SK-N-SH (cell line): ENCODE measurements at regions not wholly inside any gene's neighbourhood (a gene's known extent, or its start where the extent isn't known, plus 50 kb on each side); places are given as distances from the start of the nearest gene placed in this dataset.

Experiments used
- CTCF ChIA-PET: fragments of 300-600, 350-600 bp; formaldehyde crosslinking; extraction: SDS; loops from one replicate; lab custom pipeline; 2021; lab: Yijun Ruan, JAX
- POLR2A ChIA-PET: fragments of 350-600 bp; sonication (Branson Sonifier 250); formaldehyde crosslinking; extraction: SDS; loops from one replicate; lab custom pipeline; 2020; ENCODE audit warnings: antibody characterized with exemption, inconsistent platforms; lab: Yijun Ruan, JAX
- DNase-seq: peaks from one replicate; pipeline ENCODE4 v3.0.0; 2012
- H2AFZ ChIP-seq: fragments of 200-600 bp; sonication (generic); 2 replicates; pipeline ENCODE4 v1.8.1; 2016; ENCODE audit warnings: antibody characterized with exemption, mild to moderate bottlenecking, low read depth
- H3F3A ChIP-seq: fragments of 200-600 bp; sonication (generic); replicated peaks from 2 replicates; pipeline ENCODE3; 2016; ENCODE audit warnings: antibody characterized with exemption, mild to moderate bottlenecking; ENCODE audit not compliant: insufficient read depth
- H3K27ac ChIP-seq, 2 experiments: fragments of 200-500 bp in 1 of 2; fragments of 200-600 bp in 1 of 2; sonication (Bioruptor generic) in 1 of 2; sonication (generic), shearing (Covaris generic) in 1 of 2; 2 replicates each; pipeline versions ENCODE4 v1.5.1 to v1.6.1; 2014 to 2016; ENCODE audit warnings: low read depth in 2 of 2, inconsistent platforms in 1 of 2, low read length in 1 of 2, mild to moderate bottlenecking in 1 of 2, mixed read lengths in 1 of 2
- H3K27me3 ChIP-seq: fragments of 200-600 bp; sonication (generic), shearing (Covaris generic); 2 replicates; pipeline ENCODE4 v1.6.1; 2016; ENCODE audit warnings: mixed run types; ENCODE audit not compliant: insufficient read depth
- H3K36me3 ChIP-seq, 2 experiments: fragments of 200-500 bp in 1 of 2; fragments of 200-600 bp in 1 of 2; sonication (Bioruptor generic) in 1 of 2; sonication (generic) in 1 of 2; replicated peaks in 1 of 2; 2 replicates each; pipeline versions ENCODE3 to v1.5.1; 2014 to 2016; ENCODE audit warnings: low read length in 1 of 2, mild to moderate bottlenecking in 1 of 2; ENCODE audit not compliant: insufficient read depth in 2 of 2, control insufficient read depth in 1 of 2
- H3K4me1 ChIP-seq, 2 experiments: fragments of 200-500 bp in 1 of 2; fragments of 200-600 bp in 1 of 2; sonication (Bioruptor generic) in 1 of 2; sonication (generic), shearing (Covaris generic) in 1 of 2; 2 replicates each; pipeline versions ENCODE4 v1.5.1 to v1.6.1; 2014 to 2016; ENCODE audit warnings: low read depth in 1 of 2, low read length in 1 of 2, mixed run types in 1 of 2; ENCODE audit not compliant: insufficient read depth in 2 of 2, control insufficient read depth in 1 of 2
- H3K4me2 ChIP-seq: fragments of 200-600 bp; sonication (generic), shearing (Covaris generic); 2 replicates; pipeline ENCODE4 v1.6.1; 2017; ENCODE audit warnings: mixed run types
- H3K4me3 ChIP-seq, 2 experiments: fragments of 200-500 bp in 1 of 2; fragments of 200-600 bp in 1 of 2; sonication (Bioruptor generic) in 1 of 2; sonication (generic), shearing (Covaris generic) in 1 of 2; 2 replicates each; pipeline versions ENCODE4 v1.5.1 to v1.8.1; 2014 to 2016; ENCODE audit warnings: low read depth in 2 of 2, inconsistent platforms in 1 of 2, low read length in 1 of 2, mild to moderate bottlenecking in 1 of 2, mixed read lengths in 1 of 2, moderate library complexity in 1 of 2
- H3K79me2 ChIP-seq: fragments of 200-600 bp; sonication (generic); 2 replicates; pipeline ENCODE4 v1.8.1; 2017; ENCODE audit warnings: mild to moderate bottlenecking; ENCODE audit not compliant: insufficient read depth
- H3K9ac ChIP-seq: fragments of 200-600 bp; sonication (generic); 2 replicates; pipeline ENCODE4 v1.6.1; 2017; ENCODE audit warnings: mixed run types
- H3K9me2 ChIP-seq: fragments of 200-600 bp; sonication (generic); 2 replicates; pipeline ENCODE4 v1.6.1; 2017; ENCODE audit warnings: mixed run types
- H3K9me3 ChIP-seq: fragments of 200-600 bp; sonication (generic); 2 replicates; pipeline ENCODE4 v1.6.1; 2017; ENCODE audit warnings: mixed run types, mild to moderate bottlenecking, moderate library complexity
- H4K20me1 ChIP-seq: fragments of 200-600 bp; sonication (generic); 2 replicates; pipeline ENCODE4 v1.6.1; 2017; ENCODE audit warnings: mild to moderate bottlenecking, mixed run types; ENCODE audit not compliant: insufficient read depth
- EZH2phosphoT487 ChIP-seq: fragments of 200-600 bp; sonication (generic); IDR thresholded peaks from 2 replicates; pipeline ENCODE4 v1.6.1; 2017; ENCODE audit warnings: low read depth, mixed run types, mild to moderate bottlenecking, antibody characterized with exemption, moderate library complexity, borderline replicate concordance
- FOXM1 ChIP-seq: IDR thresholded peaks from 2 replicates; pipeline ENCODE4 v1.4.0; 2012; ENCODE audit warnings: low read depth, mild to moderate bottlenecking
- GATA2 ChIP-seq: sonication (generic); formaldehyde crosslinking; IDR thresholded peaks from 2 replicates; pipeline ENCODE4 v1.5.0; 2020; ENCODE audit warnings: mild to moderate bottlenecking, missing genetic modification reagents
- RXRA ChIP-seq: IDR thresholded peaks from 2 replicates; pipeline ENCODE4 v1.4.0; 2012; ENCODE audit warnings: low read depth, mild to moderate bottlenecking, borderline replicate concordance
- TEAD4 ChIP-seq: IDR thresholded peaks from 2 replicates; pipeline ENCODE4 v1.4.0; 2012; ENCODE audit warnings: mild to moderate bottlenecking, borderline replicate concordance; ENCODE audit not compliant: insufficient read depth
- YY1 ChIP-seq: IDR thresholded peaks from 2 replicates; pipeline ENCODE4 v1.4.0; 2012; ENCODE audit warnings: low read depth, mild to moderate bottlenecking
- WGBS: methylation state at CpG from one replicate; pipeline ENCODE4 v1.1.6; 2017; ENCODE audit warnings: low lambda C conversion rate; 5-methylcytosine and 5-hydroxymethylcytosine counted together
- TF ChIP-seq, protein P1 (sequence below): fragments of 150-350 bp; IDR thresholded peaks from 2 replicates; pipeline ENCODE4 v1.6.1; 2016; ENCODE audit warnings: mild to moderate bottlenecking, low read depth, low read length
- TF ChIP-seq, protein P2 (sequence below): fragments of 200-600 bp; sonication (generic); IDR thresholded peaks from 2 replicates; pipeline ENCODE4 v1.6.1; 2017; ENCODE audit warnings: antibody characterized with exemption, mild to moderate bottlenecking, moderate library complexity
- TF ChIP-seq, protein P3 (sequence below): IDR thresholded peaks from 2 replicates; pipeline ENCODE4 v1.6.1; 2012; ENCODE audit warnings: mild to moderate bottlenecking, low read depth, low read length, moderate library complexity
- TF ChIP-seq, protein P4 (sequence below): IDR thresholded peaks from 2 replicates; pipeline ENCODE4; 2012

DNA sequence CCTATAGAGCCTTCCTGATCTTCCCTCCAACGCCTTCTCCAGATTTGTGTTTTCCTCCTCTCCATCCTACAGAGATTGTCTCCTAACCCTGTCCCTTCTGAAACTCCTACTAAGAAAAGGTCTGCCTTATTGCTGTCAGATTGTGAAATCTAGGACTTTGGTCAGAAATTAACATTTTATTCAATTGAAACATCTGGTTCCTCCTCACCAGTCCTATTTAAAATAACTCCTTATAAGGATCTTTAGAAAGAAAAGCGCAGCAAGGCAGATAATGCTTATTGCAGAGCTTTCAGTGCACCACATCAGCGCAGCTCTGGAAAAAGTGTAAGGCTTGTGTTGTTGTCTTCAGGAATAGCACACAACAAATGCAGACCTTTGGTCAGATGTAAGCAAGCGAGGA is 477.8 kb upstream of the CHST9 start:
- no peaks in the 10 kb centered on the region for H3K36me3 ChIP-seq
- H3K9me2 ChIP-seq, result no peaks in the 10 kb centered on the region
- POLR2A ChIA-PET, result no interaction called here
- no peak for TF ChIP-seq GATA2 (CRISPR knock-in tag)
- TF ChIP-seq YY1, result no peak
- TF ChIP-seq, all 33 proteins: peak for 0
- no peaks in the 10 kb centered on the region for H4K20me1 ChIP-seq
- WGBS, result 66% methylated on average over 4 of the region's 4 CpGs
- no peaks in the 10 kb centered on the region for H3F3A ChIP-seq
- no peaks in the 10 kb centered on the region for H3K27me3 ChIP-seq
- no peaks in the 10 kb centered on the region for H3K9me3 ChIP-seq
- H3K79me2 ChIP-seq, result no peaks in the 10 kb centered on the region
- no peak overlapping the region for H3K4me2 ChIP-seq
- CTCF ChIA-PET, result no interaction called here
- H3K4me3 ChIP-seq, result no peak overlapping the region
- H3K27ac ChIP-seq, result no peak overlapping the region
- H2AFZ ChIP-seq, result no peak overlapping the region
- no peaks in the 10 kb centered on the region for H3K4me1 ChIP-seq
- no peak for DNase-seq
- H3K9ac ChIP-seq, result no peak overlapping the region

DNA sequence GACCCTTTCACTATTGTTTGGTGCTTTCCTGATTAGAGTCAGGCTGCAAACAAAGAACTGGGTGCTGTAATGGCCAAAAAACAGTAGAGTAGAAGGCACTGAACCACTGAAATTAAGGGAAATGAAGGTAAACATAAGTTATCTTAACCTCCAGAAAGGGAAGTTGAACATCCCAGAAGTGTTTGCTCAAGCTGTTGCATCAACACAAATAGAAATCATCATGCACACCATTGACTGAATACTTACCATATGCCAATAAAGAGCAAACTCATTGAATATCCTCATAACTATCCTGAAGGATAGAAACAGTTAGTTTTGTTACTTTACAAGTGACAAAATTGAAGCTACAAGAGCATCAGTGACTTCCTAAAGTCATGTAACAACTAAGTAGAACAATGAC is 477.4 kb upstream of the CHST9 start:
- TF ChIP-seq RXRA (no peak), TEAD4 (no peak), FOXM1 (no peak), EZH2phosphoT487 (no peak)
- TF ChIP-seq, protein P1, sequence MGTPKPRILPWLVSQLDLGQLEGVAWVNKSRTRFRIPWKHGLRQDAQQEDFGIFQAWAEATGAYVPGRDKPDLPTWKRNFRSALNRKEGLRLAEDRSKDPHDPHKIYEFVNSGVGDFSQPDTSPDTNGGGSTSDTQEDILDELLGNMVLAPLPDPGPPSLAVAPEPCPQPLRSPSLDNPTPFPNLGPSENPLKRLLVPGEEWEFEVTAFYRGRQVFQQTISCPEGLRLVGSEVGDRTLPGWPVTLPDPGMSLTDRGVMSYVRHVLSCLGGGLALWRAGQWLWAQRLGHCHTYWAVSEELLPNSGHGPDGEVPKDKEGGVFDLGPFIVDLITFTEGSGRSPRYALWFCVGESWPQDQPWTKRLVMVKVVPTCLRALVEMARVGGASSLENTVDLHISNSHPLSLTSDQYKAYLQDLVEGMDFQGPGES, result no peak
- TF ChIP-seq, protein P2, sequence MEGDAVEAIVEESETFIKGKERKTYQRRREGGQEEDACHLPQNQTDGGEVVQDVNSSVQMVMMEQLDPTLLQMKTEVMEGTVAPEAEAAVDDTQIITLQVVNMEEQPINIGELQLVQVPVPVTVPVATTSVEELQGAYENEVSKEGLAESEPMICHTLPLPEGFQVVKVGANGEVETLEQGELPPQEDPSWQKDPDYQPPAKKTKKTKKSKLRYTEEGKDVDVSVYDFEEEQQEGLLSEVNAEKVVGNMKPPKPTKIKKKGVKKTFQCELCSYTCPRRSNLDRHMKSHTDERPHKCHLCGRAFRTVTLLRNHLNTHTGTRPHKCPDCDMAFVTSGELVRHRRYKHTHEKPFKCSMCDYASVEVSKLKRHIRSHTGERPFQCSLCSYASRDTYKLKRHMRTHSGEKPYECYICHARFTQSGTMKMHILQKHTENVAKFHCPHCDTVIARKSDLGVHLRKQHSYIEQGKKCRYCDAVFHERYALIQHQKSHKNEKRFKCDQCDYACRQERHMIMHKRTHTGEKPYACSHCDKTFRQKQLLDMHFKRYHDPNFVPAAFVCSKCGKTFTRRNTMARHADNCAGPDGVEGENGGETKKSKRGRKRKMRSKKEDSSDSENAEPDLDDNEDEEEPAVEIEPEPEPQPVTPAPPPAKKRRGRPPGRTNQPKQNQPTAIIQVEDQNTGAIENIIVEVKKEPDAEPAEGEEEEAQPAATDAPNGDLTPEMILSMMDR, result no peak
- TF ChIP-seq, protein P3, sequence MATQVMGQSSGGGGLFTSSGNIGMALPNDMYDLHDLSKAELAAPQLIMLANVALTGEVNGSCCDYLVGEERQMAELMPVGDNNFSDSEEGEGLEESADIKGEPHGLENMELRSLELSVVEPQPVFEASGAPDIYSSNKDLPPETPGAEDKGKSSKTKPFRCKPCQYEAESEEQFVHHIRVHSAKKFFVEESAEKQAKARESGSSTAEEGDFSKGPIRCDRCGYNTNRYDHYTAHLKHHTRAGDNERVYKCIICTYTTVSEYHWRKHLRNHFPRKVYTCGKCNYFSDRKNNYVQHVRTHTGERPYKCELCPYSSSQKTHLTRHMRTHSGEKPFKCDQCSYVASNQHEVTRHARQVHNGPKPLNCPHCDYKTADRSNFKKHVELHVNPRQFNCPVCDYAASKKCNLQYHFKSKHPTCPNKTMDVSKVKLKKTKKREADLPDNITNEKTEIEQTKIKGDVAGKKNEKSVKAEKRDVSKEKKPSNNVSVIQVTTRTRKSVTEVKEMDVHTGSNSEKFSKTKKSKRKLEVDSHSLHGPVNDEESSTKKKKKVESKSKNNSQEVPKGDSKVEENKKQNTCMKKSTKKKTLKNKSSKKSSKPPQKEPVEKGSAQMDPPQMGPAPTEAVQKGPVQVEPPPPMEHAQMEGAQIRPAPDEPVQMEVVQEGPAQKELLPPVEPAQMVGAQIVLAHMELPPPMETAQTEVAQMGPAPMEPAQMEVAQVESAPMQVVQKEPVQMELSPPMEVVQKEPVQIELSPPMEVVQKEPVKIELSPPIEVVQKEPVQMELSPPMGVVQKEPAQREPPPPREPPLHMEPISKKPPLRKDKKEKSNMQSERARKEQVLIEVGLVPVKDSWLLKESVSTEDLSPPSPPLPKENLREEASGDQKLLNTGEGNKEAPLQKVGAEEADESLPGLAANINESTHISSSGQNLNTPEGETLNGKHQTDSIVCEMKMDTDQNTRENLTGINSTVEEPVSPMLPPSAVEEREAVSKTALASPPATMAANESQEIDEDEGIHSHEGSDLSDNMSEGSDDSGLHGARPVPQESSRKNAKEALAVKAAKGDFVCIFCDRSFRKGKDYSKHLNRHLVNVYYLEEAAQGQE, result no peak
- TF ChIP-seq, protein P4, sequence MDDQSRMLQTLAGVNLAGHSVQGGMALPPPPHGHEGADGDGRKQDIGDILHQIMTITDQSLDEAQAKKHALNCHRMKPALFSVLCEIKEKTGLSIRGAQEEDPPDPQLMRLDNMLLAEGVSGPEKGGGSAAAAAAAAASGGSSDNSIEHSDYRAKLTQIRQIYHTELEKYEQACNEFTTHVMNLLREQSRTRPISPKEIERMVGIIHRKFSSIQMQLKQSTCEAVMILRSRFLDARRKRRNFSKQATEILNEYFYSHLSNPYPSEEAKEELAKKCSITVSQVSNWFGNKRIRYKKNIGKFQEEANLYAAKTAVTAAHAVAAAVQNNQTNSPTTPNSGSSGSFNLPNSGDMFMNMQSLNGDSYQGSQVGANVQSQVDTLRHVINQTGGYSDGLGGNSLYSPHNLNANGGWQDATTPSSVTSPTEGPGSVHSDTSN, result no peak
- Histone ChIP-seq H3K9me2 (no peaks in the 10 kb centered on the region), H3K79me2 (no peaks in the 10 kb centered on the region), H4K20me1 (no peaks in the 10 kb centered on the region), H3K4me1 (no peaks in the 10 kb centered on the region), H3F3A (no peaks in the 10 kb centered on the region), H2AFZ (no peak overlapping the region), H3K4me2 (no peak overlapping the region), H3K36me3 (no peaks in the 10 kb centered on the region), H3K4me3 (no peak overlapping the region), H3K27me3 (no peaks in the 10 kb centered on the region), H3K9ac (no peak overlapping the region), H3K9me3 (no peaks in the 10 kb centered on the region), H3K27ac (no peak overlapping the region)
- DNase-seq, result no peak
- ChIA-PET CTCF (no interaction called here), POLR2A (no interaction called here)
